22Rv1 (cell line): ENCODE measurements at regions not wholly inside any gene's neighbourhood (a gene's known extent, or its start where the extent isn't known, plus 50 kb on each side); places are given as distances from the start of the nearest gene placed in this dataset.

Experiments used
- ZFX ChIP-seq: fragments of 450-650 bp; IDR thresholded peaks from 2 replicates; pipeline ENCODE4 v1.6.1; 2017; ENCODE audit warnings: antibody characterized with exemption, borderline replicate concordance
- TF ChIP-seq, protein P1 (sequence below): fragments of 450-650 bp; IDR thresholded peaks from 2 replicates; pipeline ENCODE4 v1.5.1; 2017; ENCODE audit warnings: mild to moderate bottlenecking

DNA sequence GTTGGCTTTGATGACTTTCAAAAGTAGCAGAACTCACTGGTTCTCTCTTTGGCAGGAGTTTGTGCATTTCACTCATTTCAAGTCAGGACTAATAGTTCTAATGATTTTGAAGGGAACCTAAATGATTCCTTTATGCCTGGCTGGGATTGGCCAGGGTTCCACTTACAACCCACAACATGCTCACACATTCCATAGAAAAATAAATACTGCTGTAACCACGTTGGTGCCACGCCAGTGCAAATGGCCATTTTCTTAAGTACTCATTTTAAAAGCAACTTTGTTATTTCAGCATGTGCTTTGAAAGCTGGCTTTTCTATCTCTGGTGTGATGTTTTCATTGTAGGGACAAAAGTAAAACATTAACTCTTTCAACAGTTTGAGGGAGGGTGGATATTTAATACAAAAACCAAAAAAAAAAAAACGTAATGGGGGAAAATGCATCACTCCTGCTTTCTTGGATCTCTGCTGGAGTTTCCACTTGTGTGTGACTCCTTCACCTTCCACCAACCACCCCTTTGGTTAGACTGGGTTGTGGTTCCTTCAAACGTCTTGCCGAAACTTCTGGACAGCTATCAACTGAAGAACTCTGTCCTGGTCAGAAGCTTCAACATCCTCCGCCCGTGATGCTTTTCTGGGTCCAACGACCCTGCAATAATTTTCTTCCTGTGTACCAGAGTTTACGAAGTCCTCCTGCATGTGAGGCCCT lies 300.4 kb upstream of the RUNX1 start:
- no peak for TF ChIP-seq ZFX
- TF ChIP-seq, protein P1, sequence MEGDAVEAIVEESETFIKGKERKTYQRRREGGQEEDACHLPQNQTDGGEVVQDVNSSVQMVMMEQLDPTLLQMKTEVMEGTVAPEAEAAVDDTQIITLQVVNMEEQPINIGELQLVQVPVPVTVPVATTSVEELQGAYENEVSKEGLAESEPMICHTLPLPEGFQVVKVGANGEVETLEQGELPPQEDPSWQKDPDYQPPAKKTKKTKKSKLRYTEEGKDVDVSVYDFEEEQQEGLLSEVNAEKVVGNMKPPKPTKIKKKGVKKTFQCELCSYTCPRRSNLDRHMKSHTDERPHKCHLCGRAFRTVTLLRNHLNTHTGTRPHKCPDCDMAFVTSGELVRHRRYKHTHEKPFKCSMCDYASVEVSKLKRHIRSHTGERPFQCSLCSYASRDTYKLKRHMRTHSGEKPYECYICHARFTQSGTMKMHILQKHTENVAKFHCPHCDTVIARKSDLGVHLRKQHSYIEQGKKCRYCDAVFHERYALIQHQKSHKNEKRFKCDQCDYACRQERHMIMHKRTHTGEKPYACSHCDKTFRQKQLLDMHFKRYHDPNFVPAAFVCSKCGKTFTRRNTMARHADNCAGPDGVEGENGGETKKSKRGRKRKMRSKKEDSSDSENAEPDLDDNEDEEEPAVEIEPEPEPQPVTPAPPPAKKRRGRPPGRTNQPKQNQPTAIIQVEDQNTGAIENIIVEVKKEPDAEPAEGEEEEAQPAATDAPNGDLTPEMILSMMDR = no peak
